Putamen (tissue), 1 donor: ENCODE measurements at regions not wholly inside any gene's neighbourhood (a gene's known extent, or its start where the extent isn't known, plus 50 kb on each side); places are given as distances from the start of the nearest gene placed in this dataset.

Experiments used
- DNase-seq: peaks from one replicate; pipeline ENCODE4 v3.0.0-alpha.2; 2016; ENCODE audit warnings: low spot score

- no peak for DNase-seq
Measured at GRCh38 chr3:181660337-181660736, 51.4 kb upstream of the SOX2 start.

DNA sequence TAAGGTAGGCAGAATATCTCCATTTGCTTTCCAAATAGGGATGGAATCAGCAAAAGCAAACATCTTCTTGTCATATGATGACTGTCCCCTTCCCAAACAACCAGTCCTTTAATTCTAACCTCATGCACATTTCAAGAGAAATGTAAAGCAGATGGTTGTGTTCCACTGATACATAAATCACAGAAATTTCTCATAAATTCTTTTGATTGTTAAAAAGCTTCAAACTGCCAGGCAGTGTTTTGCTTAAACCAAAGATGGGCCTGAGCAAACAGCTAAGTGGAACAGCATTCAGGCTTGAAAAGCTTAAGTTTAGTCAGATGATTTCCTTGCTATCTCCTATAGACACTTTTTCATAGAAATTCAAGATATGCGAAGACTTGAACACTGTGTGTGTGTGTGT is 74.3 kb upstream of the SOX2 start:
- DNase-seq: no peak

DNA sequence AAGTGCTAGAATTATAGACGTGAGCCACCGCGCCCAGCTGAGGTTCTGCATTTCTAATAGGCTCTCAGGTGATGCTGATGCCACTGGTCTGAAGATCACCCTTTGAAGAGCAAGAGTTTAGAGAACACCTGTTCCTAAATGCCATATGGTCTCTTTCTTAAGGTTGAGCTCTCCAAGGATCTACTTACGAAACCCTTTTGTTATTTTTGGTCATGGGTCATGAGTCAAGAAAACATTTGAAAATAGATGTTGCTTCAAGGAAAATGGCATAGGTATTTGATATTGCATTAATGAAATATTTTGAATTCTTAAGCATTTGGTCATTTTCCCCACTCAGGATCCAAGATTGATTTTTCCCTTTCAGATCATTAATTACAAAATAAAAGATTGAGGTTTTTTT is 74.7 kb upstream of the SOX2 start:
- no peak for DNase-seq

GRCh38 chr3:181635141-181635540 is 76.6 kb upstream of the SOX2 start:
- no peak for DNase-seq

GRCh38 chr3:181633556-181633955 is 78.2 kb upstream of the SOX2 start:
- no peak for DNase-seq

DNA sequence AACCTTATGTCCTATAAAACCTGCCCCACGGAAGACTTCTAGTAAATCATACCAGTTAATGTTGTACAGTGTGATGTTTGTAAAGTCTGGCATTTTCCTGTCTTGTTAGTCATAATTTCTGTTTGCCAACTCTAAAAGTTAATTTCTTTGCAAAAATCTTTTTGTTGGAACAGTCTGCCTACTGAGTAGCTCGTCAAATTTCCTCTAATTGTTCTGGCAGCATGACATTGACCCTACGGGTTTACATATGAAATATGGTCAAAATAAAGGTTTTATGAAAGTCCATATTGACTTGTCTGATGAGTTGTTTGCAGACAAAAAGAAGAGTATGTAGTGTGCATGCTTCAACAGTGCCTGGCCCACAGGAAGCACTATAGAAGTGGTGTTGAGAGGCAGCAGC is 79.8 kb upstream of the SOX2 start:
- no peak for DNase-seq

DNA sequence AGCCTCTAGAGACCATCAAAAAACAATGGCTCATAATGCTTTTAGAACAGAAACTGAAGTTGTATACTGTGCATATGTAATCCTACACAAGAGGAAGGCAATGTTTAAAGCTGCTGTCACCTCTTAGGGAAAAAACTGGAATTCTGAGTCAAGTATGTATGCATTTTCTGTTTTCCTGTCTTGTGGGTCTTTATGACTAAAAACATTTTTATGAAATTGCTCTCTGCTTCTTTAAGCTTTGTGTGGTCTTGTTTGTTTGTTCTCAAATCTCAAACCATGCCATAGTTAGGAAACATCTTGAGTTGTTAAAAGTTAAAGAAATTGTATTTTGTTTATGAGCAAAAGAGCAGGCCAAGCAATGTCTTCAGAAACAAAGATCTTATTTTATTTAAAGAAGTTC is 80.9 kb upstream of the SOX2 start:
- no peak for DNase-seq

- no peak for DNase-seq
Measured at GRCh38 chr3:181629711-181630110, 82.0 kb upstream of the SOX2 start.

- DNase-seq: no peak
Measured at GRCh38 chr3:181629029-181629428, 82.7 kb upstream of the SOX2 start.

- no peak for DNase-seq
Measured at GRCh38 chr3:181628384-181628783, 83.3 kb upstream of the SOX2 start.

DNA sequence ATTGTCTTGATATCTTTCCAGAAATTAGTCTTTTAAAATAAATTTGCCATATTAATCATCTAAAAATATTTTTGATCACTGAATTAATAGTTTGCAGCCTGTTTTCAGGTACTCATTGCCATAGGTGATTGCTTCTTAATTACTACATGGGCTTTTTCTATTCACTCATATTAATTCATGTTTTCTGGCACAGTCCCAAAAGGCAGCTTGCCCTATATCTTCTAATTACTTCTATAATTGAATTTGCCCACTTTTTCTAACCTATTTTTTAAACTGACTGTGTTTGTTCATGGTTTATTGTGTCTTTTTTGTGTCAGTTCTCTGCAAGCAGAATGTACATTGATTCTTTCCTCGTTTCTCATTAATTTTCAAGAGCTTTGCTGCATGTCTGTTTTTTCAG is 85.7 kb upstream of the SOX2 start:
- no peak for DNase-seq

DNA sequence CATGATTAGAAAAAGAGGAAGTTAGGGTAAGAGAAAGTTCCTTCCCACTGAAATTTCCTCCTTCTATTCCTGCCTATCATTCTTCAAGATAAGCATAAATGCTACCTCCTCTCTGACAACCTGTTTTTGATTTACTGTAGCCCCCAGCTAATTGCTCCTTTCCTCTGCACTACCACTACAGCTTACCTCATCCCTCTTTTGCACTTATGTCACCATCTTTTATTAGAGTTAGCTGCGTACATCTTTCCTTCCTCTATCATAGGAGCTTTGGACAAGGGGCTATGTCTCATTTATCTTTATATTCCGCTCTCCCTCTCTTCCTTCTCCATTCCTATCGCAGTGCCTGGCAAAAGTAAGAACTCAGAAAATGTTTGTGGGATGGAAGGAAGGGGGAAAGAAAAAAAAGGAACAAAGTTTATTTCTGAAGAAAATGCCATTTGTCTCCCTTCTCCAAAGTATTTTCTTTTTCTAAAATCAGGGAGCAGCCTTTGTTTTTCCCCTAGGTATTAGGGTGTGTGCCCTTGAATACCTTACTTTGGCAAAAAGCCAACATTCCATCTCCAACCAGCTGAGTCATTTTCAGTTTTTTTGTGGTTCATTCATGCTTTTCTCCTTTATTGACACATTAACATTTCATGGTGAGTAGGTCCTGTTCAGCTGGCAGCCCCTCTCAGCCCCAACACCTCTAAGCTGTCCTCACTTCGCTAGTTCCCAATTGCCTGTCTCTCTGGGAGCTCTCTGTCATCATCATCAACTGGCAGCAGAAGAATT is 87.6 kb upstream of the SOX2 start:
- DNase-seq: no peak

- DNase-seq: no peak
Measured at GRCh38 chr3:181622365-181622764, 89.4 kb upstream of the SOX2 start.

- DNase-seq: no peak
Measured at GRCh38 chr3:181619897-181620296, 91.8 kb upstream of the SOX2 start.

GRCh38 chr3:181618260-181618659 is 93.5 kb upstream of the SOX2 start:
- DNase-seq: no peak

DNA sequence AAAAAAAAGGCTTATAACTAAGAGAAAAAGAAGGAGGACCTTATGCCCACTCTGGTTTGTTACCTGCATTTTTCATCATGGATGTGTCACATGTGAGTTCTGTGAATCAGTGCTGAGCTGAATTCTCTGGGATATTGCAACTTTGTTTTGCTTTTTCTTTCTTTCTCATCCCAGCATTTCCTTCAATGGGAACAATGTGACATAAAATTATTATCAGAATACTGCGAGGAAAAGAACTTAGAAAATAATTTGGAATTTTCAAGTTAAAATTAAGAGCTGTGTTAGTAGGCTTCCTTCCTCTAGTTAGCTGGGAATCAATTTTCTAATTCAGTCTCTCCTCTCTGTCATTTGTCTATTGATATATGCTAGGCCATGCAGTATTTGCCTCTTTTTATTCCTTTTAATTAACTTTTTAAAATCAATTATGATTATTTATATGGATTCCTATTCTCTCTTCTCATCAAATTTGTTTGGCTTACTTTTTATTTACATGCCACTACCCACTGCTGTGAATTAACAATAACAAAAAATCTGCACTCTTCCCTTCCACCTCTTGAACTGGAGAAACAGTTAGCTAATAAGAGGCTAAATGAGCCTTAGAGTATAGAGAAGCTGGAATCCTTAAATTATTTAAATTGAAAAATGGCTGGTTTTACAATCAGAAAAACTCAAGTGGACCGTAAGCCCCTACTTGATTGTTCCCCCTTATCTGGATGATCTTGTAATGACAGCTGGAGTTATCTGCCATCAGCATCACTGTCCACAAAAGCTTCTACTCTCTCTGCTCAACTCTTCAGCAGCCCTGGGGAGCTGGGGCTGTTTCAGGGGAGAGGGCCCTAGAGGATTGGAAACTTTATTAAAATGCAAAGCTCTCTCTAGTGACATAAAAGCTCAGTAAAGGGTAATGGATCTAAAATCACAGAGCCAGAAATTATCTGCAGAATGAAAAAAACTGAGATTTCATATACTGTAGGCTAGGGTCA is 95.3 kb upstream of the SOX2 start:
- no peak for DNase-seq

DNA sequence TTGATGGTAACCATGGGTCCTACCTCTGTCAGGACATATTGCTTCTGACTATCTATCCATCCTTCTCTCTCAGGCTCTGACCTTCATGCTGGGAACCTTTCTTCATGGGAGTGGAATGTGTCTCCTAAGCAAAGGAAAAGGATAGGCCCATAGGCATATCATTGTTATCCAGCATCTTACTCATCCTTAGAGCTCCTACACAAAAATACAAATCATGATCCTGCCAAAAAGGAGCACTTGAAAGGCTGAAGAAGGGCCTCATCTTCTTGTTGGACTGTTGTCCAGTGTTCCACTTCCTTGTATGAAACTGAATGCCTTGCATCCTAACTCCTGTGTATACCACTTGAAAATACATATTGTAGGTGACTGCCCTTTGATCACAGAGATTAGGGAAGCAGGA is 96.1 kb upstream of the SOX2 start:
- no peak for DNase-seq

- DNase-seq: no peak
Measured at GRCh38 chr3:181614878-181615277, 96.8 kb upstream of the SOX2 start.

DNA sequence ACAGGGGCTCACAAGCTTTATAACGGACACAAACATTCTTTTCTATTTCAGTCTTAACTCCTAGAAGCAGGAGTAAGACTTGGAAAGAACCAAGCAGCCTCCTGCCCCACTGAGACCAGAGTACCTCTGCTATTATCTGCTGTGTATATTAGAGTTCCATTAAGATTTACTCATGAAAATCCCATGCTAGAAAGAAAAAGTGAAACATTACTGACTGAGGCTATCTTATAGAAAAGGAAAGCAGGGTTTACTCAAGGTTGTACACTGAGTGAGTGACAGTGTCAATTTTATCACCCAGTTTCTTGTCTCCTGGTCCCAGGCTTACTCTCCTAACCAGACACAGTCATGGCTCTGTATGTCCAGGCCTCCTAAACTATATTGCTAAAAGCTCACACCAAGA is 97.9 kb upstream of the SOX2 start:
- no peak for DNase-seq

DNA sequence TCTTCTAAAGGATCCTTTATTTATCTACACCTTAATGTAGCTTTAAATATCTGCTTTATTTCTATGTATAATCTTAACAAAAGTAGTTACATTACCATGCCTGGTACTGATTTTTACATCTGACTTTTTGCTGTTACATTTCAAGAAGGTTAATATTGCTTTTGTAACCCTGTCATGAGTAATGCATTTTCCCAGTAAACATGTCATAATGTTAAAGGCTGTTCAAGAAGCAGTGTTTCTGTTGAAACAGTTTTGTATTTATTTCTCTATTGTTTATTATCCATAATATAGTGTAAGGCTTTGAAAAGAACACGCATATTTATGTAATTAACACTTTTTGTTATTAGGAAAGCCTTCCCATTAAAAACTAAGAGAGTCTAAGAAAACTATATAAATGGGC is 98.5 kb upstream of the SOX2 start:
- no peak for DNase-seq

GRCh38 chr3:181610973-181611265 is 100.8 kb upstream of the SOX2 start:
- DNase-seq: no peak

DNA sequence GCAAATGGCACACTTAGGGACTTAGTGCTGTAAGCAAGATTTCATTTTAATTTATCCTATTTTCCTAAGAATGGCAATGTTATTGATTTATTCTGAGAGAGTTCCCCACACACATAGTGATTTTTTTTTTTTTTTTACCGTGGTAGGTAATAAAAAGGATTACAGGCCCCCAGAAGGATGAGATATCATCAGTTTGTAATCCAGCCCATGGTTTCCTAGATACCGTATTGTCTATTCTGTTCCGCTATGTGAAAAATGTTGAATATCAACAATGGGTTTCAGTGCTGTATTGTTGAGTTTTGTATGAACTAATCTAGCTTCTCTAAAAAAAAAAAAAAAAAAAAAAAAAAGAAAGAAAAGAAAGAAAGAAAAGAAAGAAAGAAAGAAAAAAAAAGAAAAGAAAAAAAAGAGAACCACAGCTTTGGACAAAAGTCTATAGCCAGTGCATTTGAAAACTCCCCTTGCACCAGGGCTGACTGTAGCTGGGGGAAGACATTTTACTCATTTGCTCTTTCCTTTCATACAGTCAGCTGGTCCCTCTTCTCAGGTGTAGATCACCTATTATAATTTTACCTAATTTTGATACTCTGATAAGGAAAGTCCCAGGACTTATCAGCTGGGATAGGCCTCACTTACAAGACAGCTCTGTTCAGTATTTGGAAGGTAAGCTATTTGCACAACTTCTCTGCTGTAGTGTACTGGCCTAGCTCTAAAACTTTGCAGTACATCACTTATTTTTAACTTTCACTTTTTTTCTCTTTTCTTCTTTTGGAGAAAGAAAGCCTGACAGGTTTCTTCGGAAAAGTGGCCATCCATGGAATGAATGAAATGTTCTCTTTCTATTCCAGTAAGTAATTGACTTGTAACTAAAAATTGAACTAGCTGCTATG is 101.4 kb upstream of the SOX2 start:
- no peak for DNase-seq
